KMS-11 (cell line): ENCODE measurements at regions not wholly inside any gene's neighbourhood (a gene's known extent, or its start where the extent isn't known, plus 50 kb on each side); places are given as distances from the start of the nearest gene placed in this dataset.

ENCODE experiments used
- H2AFZ ChIP-seq: fragments of 200-600 bp; sonication (generic); 2 replicates; pipeline ENCODE4 v1.6.1; 2016; ENCODE audit warnings: antibody characterized with exemption, mixed run types, low read depth
- H3K27ac ChIP-seq: fragments of 200-600 bp; sonication (generic); 2 replicates; pipeline ENCODE4 v1.6.1; 2016; ENCODE audit warnings: mild to moderate bottlenecking, mixed run types
- H3K27me3 ChIP-seq: fragments of 200-600 bp; sonication (generic); 2 replicates; pipeline ENCODE4 v1.6.1; 2017; ENCODE audit warnings: mild to moderate bottlenecking, low read depth, mixed run types, moderate library complexity; ENCODE audit not compliant: insufficient read depth
- H3K36me3 ChIP-seq: fragments of 200-600 bp; sonication (generic); 2 replicates; pipeline ENCODE4 v1.6.1; 2017; ENCODE audit warnings: mild to moderate bottlenecking, mixed run types; ENCODE audit not compliant: insufficient read depth
- H3K4me1 ChIP-seq: fragments of 200-600 bp; sonication (generic); 2 replicates; pipeline ENCODE4 v1.6.1; 2016; ENCODE audit warnings: mild to moderate bottlenecking, low read depth, mixed run types; ENCODE audit not compliant: poor library complexity, severe bottlenecking
- H3K4me2 ChIP-seq: fragments of 200-600 bp; sonication (generic); 2 replicates; pipeline ENCODE4 v1.7.0; 2016; ENCODE audit warnings: mild to moderate bottlenecking, mixed run types
- H3K4me3 ChIP-seq: fragments of 200-600 bp; sonication (generic); IDR thresholded peaks from 2 replicates; pipeline ENCODE4 v1.6.1; 2017; ENCODE audit warnings: low read depth, low read length, mixed read lengths; ENCODE audit not compliant: insufficient read depth
- H3K79me2 ChIP-seq: fragments of 200-600 bp; sonication (generic); 2 replicates; pipeline ENCODE4 v1.6.1; 2016; ENCODE audit warnings: low read depth, mixed run types; ENCODE audit not compliant: insufficient read depth
- H3K9ac ChIP-seq: fragments of 200-600 bp; sonication (generic); 2 replicates; pipeline ENCODE4 v1.6.1; 2016; ENCODE audit warnings: mild to moderate bottlenecking, mixed run types
- H4K20me1 ChIP-seq: fragments of 200-600 bp; sonication (generic); 2 replicates; pipeline ENCODE4 v1.6.1; 2016; ENCODE audit warnings: mild to moderate bottlenecking, mixed run types; ENCODE audit not compliant: insufficient read depth
- CTCF ChIP-seq: fragments of 200-600 bp; sonication (generic); conservative IDR thresholded peaks from 2 replicates; pipeline ENCODE4 v1.6.1; 2017; ENCODE audit warnings: low read depth, mild to moderate bottlenecking, antibody characterized with exemption, low read length, moderate library complexity, mixed read lengths

DNA sequence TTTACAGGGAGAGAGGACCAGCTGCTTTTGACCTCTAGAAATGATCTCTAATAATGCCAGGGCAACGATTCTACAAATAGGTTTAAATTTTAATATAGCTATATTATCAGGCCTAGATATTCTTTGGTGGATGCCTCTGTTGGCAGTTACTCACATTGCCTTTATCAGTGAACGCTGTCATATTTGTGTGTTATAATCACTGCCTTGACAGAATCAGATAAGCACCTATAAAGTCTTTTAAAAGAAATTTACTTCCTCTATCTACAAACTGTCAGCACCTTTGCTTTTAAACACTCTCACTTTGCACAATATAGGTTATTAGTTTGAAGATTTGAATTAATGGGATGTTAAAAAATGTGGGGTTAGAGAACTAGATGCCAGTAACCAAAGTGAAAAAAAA, 324.1 kb downstream of the ZIC1 start:
- no peak for TF ChIP-seq CTCF

DNA sequence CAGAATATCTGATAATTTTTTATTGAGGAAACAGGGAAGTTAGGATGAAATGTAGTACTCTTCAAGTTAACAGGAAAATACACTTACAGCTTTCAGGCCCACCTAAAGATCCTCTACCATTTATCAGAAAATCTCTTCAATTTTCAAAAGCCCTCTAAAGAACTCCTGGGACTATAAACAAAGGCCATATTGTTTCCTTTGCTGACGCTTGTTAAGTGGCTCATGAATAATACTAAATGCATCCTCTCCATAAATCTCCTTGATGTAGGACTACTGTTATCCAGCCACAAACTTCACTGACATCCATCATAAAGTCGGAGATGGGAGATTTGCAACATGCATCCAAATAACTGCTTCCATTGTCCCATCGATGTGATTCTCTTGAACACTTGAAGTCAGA, 326.5 kb downstream of the ZIC1 start:
- Histone ChIP-seq H3K4me2 (no peak overlapping the region), H3K27me3 (no peaks in the 10 kb centered on the region), H2AFZ (no peak overlapping the region), H3K79me2 (no peaks in the 10 kb centered on the region), H3K36me3 (no peaks in the 10 kb centered on the region), H3K9ac (no peak overlapping the region), H3K27ac (no peak overlapping the region), H3K4me3 (no peak overlapping the region), H3K4me1 (no peaks in the 10 kb centered on the region), H4K20me1 (no peaks in the 10 kb centered on the region)
- no peak for TF ChIP-seq CTCF

More for the DNA sequence above, 324.1 kb downstream of the ZIC1 start:
- H3K27me3 ChIP-seq, result no peaks in the 10 kb centered on the region
- no peaks in the 10 kb centered on the region for H3K4me1 ChIP-seq
- no peak overlapping the region for H2AFZ ChIP-seq
- H3K9ac ChIP-seq, result no peak overlapping the region
- no peaks in the 10 kb centered on the region for H4K20me1 ChIP-seq
- no peak overlapping the region for H3K4me3 ChIP-seq
- no peaks in the 10 kb centered on the region for H3K36me3 ChIP-seq
- H3K27ac ChIP-seq, result no peak overlapping the region
- no peaks in the 10 kb centered on the region for H3K79me2 ChIP-seq
- no peak overlapping the region for H3K4me2 ChIP-seq

- Histone ChIP-seq H3K4me3 (no peak overlapping the region), H3K9ac (no peak overlapping the region), H3K36me3 (no peaks in the 10 kb centered on the region), H3K4me2 (no peak overlapping the region), H3K79me2 (no peaks in the 10 kb centered on the region), H3K4me1 (no peaks in the 10 kb centered on the region), H4K20me1 (no peaks in the 10 kb centered on the region), H2AFZ (no peak overlapping the region), H3K27ac (no peak overlapping the region), H3K27me3 (no peaks in the 10 kb centered on the region)
- TF ChIP-seq CTCF, result no peak
Observed at GRCh38 chr3:147736226-147736625, 327.1 kb downstream of the ZIC1 start.

DNA sequence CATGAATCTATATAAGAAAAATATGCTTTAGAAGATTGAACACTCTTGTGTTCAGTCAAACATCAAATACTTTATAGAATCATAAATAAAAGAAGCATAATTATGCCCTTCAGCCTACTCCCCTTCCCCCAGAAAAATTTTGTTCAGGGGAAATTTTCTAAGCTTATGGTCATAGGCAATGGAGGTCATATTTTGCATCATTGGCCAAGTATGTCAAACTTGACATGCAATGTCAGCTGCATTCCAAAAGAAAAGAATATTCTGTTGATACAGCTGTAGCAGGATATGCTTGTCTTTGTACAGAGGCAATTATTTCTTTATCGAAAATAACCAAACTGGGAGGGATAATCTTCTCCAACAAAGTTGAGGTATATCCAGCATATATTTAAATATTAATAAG, 328.2 kb downstream of the ZIC1 start:
- Histone ChIP-seq H3K27ac (no peak overlapping the region), H3K4me1 (no peaks in the 10 kb centered on the region), H3K4me2 (no peak overlapping the region), H3K36me3 (no peaks in the 10 kb centered on the region), H4K20me1 (no peaks in the 10 kb centered on the region), H3K27me3 (no peaks in the 10 kb centered on the region), H3K9ac (no peak overlapping the region), H2AFZ (no peak overlapping the region), H3K4me3 (no peak overlapping the region), H3K79me2 (no peaks in the 10 kb centered on the region)
- TF ChIP-seq CTCF, result no peak

- no peaks in the 10 kb centered on the region for H3K79me2 ChIP-seq
- no peaks in the 10 kb centered on the region for H3K4me1 ChIP-seq
- no peak overlapping the region for H3K9ac ChIP-seq
- H3K36me3 ChIP-seq, result no peaks in the 10 kb centered on the region
- H2AFZ ChIP-seq, result no peak overlapping the region
- no peak overlapping the region for H3K4me3 ChIP-seq
- H3K4me2 ChIP-seq, result no peak overlapping the region
- no peaks in the 10 kb centered on the region for H4K20me1 ChIP-seq
- H3K27ac ChIP-seq, result no peak overlapping the region
- H3K27me3 ChIP-seq, result no peaks in the 10 kb centered on the region
- no peak for TF ChIP-seq CTCF
Observed at GRCh38 chr3:147740928-147741327, 331.8 kb downstream of the ZIC1 start.
